GM12865 (cell line): ENCODE measurements at regions not wholly inside any gene's neighbourhood (a gene's known extent, or its start where the extent isn't known, plus 50 kb on each side); places are given as distances from the start of the nearest gene placed in this dataset.

Experiments used
- DNase-seq: peaks from one replicate; pipeline ENCODE4 v3.0.0; 2010; ENCODE audit warnings: low read depth
- H3K4me3 ChIP-seq: 2 replicates; pipeline ENCODE4 v1.5.1; 2011; ENCODE audit warnings: mild to moderate bottlenecking, low read depth, low read length, control low read depth
- TF ChIP-seq, protein P1 (sequence below): IDR thresholded peaks from 2 replicates; pipeline ENCODE4 v1.5.1; 2011; ENCODE audit warnings: low read length, control low read depth, low read depth, inconsistent platforms; ENCODE audit not compliant: insufficient read depth; ENCODE audit errors: missing control alignments

DNA sequence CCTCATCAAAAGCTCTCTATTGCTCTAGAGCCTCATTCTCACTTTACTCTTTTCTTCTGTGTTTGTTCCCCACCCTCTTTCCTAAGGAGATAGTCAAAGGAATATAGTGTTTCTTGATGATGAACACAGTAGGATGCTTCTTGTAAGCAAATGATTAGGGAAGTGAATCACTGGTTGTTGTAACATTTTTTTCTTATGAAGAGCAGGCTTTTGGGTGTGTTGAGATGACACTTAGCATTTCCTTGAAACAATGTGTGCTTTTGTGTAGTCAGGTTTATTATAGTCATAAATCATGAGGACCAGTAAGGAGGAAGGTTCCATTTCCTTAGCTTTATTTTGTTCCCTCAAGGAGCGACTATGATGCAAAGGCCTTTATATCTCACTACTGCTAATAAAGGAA, 1991.3 kb upstream of the C9orf72 start:
- no peak overlapping the region for H3K4me3 ChIP-seq
- TF ChIP-seq, protein P1, sequence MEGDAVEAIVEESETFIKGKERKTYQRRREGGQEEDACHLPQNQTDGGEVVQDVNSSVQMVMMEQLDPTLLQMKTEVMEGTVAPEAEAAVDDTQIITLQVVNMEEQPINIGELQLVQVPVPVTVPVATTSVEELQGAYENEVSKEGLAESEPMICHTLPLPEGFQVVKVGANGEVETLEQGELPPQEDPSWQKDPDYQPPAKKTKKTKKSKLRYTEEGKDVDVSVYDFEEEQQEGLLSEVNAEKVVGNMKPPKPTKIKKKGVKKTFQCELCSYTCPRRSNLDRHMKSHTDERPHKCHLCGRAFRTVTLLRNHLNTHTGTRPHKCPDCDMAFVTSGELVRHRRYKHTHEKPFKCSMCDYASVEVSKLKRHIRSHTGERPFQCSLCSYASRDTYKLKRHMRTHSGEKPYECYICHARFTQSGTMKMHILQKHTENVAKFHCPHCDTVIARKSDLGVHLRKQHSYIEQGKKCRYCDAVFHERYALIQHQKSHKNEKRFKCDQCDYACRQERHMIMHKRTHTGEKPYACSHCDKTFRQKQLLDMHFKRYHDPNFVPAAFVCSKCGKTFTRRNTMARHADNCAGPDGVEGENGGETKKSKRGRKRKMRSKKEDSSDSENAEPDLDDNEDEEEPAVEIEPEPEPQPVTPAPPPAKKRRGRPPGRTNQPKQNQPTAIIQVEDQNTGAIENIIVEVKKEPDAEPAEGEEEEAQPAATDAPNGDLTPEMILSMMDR = no peak
- no peak for DNase-seq

DNA sequence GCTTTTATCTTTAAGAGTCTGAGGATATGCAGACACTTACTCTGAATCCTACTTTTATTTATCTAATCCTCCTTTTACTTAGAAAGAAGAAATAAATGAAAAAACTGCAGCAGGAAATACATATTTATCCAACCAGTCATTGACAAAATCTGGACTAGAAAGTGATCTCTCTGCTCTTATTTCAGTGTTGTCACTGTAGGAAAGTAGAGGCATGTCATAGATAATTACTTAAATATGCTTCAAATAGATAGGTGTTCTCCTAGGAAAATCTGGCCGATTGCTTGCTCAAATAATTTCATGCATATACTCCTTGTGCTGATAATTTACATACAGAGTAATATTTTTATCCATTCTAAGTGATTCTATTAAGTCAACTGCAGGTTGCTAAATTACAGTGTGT, 2001.9 kb upstream of the C9orf72 start:
- TF ChIP-seq, protein P1 = no peak
- DNase-seq = no peak
- H3K4me3 ChIP-seq = no peak overlapping the region

DNA sequence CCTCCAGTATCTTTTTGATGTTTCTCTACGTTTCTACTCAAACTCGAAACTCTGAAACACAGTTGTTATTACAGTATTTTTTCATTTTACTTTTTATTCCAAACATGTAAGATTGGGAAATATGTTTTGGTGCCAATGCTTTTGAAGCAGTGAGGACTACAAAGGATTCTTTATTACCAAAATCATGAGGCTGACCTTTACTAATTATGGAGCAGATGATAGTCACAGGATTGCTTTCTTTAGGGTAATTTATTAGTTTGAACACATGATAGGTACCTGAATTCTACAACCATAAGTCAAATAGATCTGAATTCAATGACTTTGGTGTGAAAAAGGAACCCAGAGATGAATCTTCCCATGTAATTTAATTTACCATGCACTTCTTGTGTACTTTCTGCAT, 2015.1 kb upstream of the C9orf72 start:
- no peak overlapping the region for H3K4me3 ChIP-seq
- DNase-seq = no peak
- TF ChIP-seq, protein P1 = no peak

DNA sequence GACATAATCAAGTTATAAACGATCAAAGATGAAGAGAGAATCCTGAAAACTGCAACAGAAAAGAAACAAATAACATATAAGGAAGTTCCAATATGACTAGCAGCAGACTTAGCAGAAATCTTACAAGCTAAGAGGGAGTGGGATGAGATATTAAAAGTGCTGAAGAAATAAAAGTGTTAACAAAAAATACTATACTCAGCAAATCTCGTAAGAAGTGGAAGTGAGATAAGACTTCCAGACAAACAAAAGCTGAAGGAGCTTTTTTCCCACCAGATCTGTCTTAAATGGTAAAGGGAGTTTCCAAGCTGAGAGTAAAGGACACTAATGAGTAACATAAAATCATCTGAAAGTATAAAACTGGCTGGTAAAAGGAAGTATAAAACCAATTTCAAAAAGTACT, 2036.0 kb upstream of the C9orf72 start:
- TF ChIP-seq, protein P1 = no peak
- no peak overlapping the region for H3K4me3 ChIP-seq
- DNase-seq = no peak

DNA sequence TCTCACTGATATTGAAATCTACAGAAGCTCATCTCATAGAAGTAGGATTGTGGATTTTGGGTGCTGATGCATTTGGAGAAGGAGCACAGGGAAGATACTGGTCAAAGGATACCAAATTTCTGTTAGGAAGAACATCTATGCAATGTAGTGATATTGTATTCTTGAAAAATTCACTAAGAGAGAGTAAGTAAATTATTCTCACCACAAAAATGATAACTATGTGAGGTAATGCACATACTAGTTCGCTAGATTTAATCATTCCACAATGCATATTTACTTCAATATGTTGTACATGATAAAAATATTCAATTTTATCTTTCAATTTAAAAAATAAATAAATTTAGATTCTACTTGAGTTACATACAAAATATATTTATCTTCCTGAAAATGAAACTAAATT, 2040.5 kb upstream of the C9orf72 start:
- no peak overlapping the region for H3K4me3 ChIP-seq
- no peak for DNase-seq
- TF ChIP-seq, protein P1 = no peak

DNA sequence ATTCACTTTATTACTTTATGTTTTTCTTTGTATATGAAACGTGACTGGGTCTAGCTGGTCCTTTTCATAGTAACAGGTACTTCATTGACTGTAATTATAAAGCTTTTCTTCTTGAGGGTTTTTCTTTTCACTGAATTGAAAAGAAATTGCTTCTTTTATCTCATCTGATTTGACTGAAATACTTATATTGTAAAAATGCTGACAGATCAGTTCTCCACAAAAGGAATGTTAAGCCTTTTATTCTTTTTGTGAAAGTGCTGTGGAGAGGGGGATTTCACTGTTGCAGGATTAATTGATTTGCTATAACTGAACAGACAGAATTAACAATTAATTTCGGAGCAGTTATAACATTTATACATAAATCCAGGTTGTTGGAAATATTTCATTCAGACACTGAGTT, 2043.6 kb upstream of the C9orf72 start:
- DNase-seq = no peak
- no peak overlapping the region for H3K4me3 ChIP-seq
- TF ChIP-seq, protein P1 = no peak

DNA sequence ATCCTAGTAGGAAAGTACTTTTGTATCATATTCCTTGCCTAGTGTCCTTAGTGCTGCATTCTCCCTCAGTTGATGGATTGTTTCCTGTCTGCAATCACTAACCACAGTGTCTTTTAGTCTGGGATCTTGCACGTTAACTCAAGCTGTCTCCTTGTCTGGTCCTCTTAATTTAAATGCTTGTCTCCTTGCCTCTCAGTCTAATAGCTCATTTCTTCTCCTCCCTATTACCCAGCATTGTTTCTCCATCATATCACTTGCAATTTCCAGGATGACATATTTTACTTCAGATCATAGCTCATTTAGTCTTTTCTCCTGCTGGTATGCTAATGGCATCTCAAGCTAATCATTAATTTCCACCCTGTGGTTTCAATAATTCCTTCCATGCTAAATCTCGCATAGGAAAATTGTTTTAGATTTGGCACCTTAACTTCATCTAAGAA, 2052.0 kb upstream of the C9orf72 start:
- DNase-seq = no peak
- TF ChIP-seq, protein P1 = no peak
- no peak overlapping the region for H3K4me3 ChIP-seq
